NCI-H510A (cell line): ENCODE measurements at regions not wholly inside any gene's neighbourhood (a gene's known extent, or its start where the extent isn't known, plus 50 kb on each side); places are given as distances from the start of the nearest gene placed in this dataset.
A peak's percentile ranks its signal among the peaks of the same experiment; 100 is the strongest.

ENCODE experiments used
- DNase-seq: peaks from one replicate; lab custom pipeline; 2025; lab: John Stamatoyannopoulos, UW

DNA sequence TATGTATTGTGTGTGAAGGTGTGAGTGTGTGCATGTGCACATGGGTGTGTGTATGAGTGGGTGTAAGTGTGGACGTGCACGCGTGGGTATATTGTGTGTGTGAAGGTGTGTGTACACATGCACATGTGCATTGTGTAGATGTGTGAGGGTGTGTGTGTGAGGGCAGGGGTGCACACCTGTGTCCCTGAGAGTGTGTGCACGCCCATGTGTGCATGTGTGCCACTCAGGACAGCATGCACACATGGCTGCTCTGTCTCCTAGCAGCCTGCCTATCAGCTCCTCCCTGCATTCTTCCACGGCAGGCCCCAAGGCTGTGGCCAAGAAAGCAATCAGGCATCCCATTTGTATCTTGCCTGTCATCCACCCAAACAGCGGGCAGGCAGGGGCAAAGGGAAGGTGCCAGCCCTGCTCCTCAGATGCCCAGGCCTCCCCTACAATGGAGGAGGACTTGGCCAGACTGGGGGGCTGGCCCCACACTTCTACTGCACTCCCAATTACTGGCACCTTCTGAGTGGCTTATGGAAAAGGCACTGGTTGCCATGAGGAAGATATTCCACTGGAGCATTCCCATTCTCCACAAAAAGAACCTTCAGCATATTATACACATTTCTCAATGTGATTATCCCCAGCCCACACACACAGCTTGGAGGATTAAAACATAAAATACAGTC, 380.4 kb upstream of the ZMIZ1 start:
- DNase-seq: no peak

DNA sequence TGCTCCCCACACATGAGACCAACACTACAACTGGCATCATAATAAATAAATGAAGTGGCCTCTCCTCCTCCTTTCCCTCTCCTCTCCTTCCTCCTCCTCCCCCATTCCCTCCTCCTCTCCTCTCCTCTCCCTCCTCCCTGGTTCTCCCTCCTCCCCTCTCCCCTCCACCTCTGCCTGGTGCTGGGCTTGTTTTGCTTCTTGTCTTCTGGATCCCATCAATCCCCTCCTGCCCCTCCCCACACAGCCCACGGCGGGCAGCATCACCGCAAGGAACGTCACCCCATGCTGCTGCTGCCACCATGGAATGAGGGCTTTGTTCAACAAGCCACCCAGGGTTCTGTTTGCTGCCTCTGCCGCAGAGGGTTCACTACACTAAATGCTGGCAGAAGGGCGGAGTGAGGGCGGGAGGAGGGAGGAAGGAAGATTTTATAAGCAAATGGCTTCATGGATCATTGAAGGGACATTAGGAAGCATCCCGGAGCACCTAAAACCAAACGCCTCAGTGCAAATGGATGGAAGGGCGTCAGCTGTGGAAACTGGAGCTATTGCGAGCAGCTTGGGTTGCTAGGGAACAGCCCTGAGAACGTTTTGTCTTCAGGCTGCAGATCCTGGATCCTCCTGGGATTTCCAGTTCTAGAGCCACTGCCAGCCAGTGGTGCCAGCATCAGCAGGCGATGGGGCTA, 379.7 kb upstream of the ZMIZ1 start:
- DNase-seq: peak; percentile 94

DNA sequence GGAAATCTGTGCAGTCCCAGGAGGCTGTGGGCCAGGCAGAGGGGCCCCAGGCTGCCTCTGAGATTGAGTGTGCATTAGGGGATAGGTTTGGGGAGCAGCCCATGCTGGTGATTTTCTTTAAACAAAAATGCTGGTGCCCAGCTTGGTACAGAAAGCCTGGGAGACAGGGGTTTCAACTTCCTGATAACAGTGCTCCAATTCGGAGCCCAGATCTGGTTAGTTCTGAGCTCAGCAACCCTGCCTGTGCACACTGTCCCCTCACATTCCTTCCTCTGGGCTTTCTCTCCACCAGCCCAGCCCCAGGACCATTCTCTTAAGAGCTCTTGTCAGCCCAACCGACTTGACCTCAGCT, 379.2 kb upstream of the ZMIZ1 start:
- no peak for DNase-seq

DNA sequence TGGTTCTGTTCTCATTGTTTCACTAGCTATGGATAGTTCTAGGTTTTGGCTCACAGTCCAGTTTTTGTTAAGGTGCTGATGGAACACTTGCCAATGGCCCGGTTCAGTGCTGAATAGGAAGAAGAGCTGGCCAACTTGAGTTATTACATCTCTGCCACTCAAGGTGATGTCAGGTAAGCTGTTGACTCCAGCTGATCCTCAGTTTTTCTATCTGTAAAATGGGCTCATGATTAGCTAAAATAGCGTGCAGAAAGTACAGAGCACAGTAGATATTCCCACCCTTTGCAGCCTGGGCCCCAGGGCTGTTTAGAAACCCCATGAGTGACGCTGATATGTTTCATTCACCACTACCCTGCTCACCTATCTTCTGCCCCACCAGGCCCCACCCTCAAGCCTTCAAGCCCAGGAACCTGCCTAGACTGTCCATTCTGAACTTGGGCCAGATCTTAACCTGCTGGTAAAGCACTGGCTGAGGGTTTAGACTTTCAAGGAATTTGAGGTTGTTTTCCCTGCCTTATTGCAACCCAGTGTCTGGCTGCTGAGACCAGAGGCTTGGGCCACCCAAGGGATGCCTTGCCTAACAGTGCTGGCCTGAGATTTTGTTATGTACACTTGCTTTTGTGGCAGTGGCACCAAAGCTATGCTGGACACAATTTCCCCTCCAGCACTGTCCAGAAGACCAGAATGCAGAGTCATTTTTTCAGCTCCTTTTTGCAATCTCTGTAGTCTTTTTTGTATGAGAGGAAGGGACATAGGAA, 378.2 kb upstream of the ZMIZ1 start:
- DNase-seq: no peak

DNA sequence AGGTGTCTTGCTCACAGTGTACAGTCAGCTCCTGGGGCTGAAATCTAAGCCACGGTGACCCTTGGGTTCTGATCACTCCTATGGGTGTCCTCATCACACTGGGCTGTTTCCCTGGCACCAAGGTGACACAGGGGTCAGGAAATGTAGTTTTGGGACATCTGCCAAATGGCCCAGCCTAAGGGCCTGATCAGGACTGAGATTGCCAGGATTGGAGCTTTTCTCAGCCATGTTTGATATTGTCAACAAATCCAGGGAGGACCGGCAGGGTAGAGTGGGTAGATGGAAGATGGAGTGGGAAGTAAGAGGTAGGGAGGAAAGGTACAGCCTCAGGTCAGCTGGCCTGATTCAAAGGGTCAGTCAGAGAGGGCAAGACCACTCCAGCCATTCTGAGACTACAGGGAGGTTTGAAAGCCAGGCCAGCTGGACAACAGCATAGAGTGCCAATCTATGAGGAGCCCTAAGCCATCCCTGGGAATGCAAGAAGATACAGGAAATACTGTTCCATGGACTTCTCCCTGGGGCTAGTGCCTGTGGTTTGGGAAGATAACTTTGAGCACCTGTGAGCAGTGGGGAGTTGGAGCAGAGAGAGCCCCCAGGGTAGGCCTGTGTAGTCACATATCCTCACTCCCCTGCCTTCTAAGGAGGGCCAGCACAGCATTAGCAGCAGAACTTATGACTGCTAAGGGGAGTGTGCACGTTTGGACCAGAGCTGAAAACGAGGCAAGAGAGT, 377.3 kb upstream of the ZMIZ1 start:
- no peak for DNase-seq

DNA sequence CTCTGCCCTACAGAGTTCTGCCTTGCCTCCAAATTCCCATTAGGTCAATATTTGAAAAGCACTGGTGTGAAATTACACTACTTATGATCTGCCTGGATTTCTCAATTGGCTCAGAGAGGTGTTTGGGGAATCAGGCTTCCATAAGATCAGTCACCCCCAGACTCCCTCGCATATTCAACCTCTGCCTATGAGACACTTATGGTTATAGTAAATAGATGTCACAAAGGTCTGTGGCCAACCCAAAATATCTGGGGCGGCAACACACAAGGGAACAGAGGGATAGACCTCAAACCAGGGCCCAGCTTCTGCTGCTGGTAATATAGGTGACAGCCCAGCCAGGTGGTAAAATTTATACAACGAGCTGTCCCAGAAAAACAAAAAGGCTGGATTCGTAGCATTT, 376.7 kb upstream of the ZMIZ1 start:
- DNase-seq: no peak

DNA sequence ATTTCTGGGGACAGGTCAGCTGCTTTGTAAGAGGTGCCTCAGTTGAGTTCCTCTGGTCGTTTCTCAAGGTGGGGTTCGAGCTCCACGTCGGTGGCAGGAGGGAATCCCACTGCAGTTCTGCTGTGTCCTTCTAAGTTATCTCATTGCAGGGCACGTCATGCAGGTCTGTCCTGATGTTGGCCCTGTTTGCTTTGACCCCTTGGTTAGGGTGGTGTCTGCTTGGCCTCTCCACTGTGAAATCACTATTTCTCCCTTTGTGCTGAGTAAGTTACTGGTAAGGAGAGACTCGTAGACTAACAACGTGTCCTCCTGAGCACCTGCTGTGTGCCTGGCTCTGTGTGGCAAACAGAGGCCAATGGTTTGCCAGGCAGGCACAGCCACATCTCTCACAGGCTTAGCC, 372.9 kb upstream of the ZMIZ1 start:
- DNase-seq: no peak

DNA sequence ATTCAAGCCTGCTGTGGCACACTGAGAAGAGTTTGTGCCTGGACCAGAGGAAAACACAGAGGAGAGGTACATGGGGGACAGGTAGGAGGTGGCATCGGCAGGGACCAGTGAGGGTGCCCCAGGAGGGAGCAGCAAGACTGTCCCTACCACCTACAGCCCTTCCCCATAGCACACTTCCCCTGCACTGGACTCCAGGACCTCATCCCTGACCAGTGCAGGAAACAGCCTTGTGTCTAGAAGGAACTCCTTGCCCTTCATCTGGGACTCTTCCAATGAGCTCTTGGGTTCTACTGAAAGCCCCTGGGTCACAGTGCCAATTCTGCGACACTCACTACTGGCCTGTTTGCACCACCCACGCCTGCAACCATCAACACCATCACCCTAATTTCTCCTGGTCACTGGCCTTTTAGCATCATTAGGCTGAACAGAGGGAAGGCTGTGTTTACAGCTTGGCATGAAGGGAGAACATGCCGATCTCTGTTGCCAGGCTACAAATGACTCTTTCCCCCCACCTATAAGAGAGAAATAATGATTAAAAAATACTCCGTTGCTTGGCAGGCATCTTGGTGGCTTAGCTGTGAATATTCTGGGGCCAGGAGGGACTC, 371.9 kb upstream of the ZMIZ1 start:
- no peak for DNase-seq

DNA sequence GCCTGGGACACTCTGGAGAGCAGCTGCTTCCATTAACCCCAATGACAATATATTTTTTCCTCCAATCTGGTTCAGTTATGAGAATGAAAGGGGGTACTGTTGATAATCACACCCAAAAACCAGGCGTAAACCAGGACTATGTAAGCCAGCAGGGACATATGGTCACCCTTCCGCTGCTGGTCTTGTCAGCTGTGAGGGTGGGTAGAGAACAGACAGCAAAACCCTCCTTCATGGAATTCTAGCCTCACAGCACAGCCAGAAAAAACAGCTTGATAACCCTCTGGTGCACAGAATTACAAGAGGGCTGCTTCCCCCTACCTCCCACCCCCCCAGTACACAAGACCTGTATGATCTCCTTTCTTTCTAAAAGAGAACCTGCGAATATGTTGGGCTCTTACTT, 368.8 kb upstream of the ZMIZ1 start:
- DNase-seq: no peak

DNA sequence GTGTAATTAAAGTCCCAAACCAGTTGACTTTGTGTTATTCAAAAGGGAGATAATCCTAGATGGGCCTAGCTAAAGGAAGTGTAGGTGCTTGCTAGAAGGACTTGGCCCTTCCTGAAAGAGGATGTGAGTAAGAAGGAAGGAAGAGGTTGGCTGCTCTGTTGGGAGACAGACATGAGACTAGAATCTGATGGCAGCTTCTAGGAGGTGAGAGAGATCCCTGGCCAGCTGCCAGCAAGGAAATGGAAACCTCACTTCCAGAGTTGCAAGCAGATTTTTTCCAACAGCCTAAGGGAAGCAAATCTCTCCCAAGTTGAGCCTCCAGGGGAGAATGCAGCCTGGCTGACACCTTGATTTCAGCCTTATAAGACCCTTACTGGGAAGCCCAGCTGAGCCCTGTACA, 368.4 kb upstream of the ZMIZ1 start:
- DNase-seq: no peak

DNA sequence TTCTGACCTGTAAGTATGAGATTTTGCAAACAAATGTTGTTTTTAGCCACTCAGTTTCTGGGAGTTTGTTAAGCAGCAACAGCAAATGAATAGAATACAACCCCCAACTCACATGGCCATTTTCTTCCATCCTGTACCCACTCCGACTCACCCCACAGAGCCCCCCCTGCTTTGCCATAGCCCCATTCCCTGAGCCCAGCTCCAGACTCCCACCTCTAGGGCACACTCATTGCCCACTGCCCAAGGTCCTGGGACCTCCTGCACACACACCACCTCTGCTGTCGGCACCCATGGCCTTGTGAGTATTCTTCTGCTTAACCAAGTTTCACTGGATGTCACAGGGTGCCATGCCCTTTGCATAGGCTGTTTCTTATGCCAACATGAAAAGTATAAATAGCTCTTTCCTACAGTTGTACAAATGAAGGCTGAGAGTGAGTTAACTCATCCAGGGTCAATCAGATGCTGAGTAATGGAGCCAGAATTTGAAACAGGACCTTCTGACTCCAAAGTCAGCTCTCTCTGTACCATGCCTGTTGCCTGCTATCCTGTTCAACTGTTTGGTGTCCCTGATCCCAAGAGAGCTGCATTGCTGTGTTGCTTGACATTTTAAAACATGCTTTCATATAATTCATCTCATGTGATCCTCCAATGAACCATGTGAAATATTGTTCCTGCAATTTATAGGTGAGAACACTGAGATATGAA, 367.8 kb upstream of the ZMIZ1 start:
- DNase-seq: no peak

DNA sequence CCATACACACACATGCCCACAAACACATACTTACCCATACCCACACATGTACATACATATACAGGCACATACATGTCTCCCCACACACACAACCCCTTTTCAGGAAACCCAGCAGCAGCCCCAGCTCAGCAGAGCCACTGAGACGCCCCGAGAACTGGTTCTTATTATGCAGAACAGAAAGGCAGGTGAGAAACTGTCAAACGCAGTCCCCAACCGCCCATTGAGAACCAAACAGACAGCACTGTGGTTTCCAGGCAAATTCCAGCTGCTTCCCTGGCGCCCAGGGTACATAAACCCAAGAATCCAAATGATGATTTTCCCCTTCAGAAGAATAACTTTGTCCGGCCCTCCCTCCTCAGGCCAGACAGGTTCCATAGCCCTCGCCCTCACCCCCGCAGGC, 366.6 kb upstream of the ZMIZ1 start:
- DNase-seq: no peak

DNA sequence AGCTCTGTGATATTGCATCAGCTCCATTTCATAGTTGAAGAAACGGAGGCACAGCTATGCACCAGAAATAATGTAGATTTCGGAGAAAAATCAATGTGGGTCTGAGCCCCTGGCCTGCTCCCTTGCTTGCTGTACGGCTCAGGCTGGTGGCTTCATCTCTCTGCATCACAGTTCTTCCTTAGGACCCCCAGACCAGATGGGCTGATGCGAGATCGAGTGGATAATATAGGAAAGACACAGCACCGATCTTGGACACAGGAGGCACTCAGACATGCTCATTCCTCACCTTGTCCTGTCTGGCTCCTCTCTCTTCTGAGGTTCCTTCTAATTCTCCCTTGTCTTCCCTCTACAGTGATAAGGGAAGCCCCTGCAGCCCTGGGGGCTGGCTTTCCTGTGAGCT, 365.9 kb upstream of the ZMIZ1 start:
- no peak for DNase-seq

DNA sequence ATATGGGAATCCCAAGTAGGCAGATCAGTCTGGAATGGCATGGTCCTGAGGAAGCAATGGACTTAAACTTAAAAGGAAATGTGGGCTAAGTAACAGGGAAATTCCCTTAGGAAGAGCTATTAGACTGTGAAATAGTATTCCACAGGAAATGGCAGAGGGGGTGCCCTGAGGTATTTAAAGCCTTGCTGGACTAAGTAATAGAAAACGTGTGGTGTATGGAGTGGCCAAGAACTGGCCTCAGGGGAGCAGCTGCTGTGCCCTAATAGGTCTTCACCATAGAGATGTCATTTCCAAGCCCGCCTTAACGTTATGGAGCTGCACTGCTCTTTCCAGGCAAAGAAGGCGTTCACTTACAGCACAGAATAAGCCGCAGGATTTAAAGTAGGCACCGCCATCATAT, 365.2 kb upstream of the ZMIZ1 start:
- DNase-seq: no peak

DNA sequence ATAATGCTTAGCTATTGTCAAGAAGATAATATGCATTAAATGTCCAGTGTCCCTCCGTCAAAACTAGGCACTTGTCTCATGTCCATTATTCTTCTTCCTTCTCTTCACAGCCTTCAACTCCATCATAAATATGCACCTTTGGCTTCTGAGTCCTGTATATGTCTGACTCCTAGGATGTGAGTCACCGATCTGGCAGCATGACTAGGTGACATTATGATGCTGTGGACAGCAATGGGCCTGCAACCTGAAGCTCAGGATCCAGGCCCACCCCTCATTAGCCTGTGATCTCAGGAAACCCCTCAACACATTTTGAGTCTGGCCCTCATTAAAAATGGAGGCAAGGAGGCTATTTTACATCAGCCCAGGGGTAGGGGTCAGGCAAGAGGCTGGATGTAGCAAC, 362.5 kb upstream of the ZMIZ1 start:
- no peak for DNase-seq

DNA sequence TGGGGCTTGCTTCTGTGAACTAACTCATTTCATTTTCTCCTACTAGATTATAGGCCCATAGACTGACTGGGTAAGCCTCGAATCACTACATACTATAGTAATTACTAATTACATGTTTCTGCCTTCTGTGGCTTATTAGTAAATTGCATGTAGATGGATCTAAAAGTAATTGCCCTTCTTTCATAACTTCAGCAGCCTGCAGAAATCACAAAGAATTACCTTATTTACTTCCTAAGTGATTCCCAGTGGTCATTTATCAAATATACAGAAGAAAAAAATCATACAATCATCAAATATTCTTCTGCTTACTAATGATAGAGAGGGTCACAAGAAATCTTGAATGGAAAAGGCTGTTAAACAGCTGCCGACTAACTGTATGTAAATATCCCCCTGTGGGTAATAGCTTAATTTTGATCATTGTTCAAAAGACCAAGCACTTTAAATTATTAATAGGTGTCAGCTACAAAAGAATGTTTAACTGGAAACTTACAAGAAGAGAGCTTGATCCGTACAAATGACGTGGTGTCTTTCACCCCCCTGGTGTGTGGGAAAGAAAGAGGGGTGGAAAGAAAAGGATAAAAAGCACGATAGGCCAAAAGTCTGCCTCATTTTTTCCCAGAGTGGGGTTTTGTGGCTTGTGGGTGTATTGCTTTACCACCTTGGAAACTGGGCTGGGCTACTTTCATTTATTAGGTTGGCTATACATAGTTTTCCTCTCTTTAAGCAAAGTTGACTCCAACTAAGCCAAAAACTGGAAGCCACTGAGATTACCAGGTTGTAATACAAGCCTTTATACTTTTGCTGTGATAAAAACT, 361.8 kb upstream of the ZMIZ1 start:
- DNase-seq: no peak

DNA sequence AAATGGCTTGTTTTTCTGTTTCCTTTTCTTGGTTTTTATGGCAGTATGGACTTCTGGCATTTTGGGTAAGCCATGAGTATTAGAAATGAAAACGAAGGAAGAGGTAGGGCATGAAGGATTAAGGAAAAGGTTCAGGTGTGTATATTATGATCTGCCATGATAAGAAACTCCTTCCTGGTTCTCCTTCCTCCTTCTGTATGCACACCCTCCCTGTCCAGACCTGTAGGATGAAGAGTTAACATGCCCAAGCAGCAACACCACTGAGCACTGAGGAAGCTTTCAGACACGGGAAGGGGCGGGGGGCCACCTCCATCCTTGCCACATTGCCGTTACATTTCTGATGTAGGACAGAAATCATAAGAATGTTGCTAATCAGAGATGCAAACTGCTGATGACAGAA, 361.0 kb upstream of the ZMIZ1 start:
- no peak for DNase-seq

DNA sequence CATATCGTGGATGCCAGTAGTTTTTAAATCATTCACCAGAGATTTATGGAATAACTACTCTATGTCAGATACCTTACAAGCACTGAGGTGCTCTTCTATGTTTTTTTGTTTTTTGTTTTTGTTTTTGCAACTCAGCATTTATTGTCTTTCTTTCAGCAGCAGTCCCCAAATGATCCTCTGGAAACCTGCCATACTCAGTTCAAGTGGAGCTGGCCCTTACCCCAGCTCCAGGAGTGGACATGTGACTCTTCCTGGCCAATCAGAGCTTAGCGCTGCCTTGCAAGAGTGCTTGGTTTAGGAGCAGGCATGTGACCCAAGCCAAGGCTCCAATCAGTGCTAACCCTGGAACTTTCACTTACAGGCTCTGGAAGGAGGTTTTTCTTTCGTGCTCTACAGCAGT, 356.6 kb upstream of the ZMIZ1 start:
- peak; percentile 12 for DNase-seq

DNA sequence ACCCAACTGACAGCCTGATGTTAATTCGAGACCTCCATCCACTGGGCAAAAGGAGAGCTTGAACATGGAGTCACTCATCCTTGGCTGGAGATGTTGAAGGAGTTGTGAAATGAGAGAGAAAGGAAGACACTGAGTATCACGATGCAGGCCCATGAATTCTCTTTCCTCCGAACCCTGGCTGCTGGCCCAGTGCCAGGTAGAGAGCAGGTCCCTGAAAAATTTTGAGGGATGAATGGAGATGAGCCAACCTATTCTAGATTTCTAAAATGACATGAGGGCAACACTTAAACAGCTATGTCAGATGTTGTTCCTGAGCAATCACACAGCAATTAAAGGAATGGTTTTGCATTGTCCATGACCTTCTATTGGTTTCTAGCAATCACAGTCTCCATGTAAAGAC, 355.1 kb upstream of the ZMIZ1 start:
- no peak for DNase-seq

DNA sequence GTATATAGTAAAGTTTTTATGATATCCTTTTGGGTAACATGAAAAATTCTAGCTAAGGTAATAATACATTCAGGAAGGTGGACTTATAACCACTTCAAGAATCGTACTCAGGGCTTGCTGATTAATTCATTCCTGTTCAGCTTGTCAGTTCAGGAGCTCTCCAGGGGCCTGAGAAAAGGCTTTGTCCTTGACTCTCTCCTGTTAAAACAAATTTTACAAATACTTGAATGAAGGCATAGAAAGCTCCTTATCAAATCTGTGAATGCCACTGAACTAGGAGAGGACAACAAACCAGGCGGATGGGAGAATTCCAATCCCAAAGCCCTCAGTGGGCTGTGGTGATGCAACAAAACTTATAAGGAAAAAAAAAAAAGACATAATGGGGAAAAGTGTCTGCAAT, 354.5 kb upstream of the ZMIZ1 start:
- DNase-seq: no peak

DNA sequence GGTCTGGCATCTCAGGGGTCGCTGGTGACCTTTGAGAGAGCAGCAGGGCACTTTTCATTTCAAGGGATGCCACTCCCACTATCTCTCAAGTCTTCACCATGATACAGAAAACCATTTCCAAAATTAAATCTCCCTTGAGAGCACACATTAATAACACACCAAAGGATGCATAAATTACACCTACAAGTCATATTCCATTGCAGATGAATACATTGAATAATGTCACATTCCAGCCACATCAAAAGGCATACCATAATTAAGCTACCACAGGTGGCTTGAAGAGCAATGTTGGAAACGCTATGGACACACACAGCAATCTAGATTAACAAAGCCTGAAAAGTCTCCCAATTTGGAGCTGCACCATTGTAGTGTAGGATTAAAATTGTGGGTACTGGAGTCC, 353.3 kb upstream of the ZMIZ1 start:
- no peak for DNase-seq
